OCI-LY7 (cell line): ENCODE measurements at regions not wholly inside any gene's neighbourhood (a gene's known extent, or its start where the extent isn't known, plus 50 kb on each side); places are given as distances from the start of the nearest gene placed in this dataset.
"Not testable (repeated sequence)": the region's sequence is repeated elsewhere in the genome, so short reads cannot be mapped to it uniquely, and the experiment has no call there.

Experiments
- EZH2phosphoT487 ChIP-seq: fragments of 200-600 bp; sonication (generic); IDR thresholded peaks from 2 replicates; pipeline ENCODE4 v1.6.1; 2018; ENCODE audit warnings: low read depth, borderline replicate concordance, mild to moderate bottlenecking, mixed run types, antibody characterized with exemption, low read length, moderate library complexity, mixed read lengths
- TF ChIP-seq, protein P1 (sequence below): fragments of 200-600 bp; sonication (generic); conservative IDR thresholded peaks from 2 replicates; pipeline ENCODE4 v1.5.1; 2014; ENCODE audit warnings: mild to moderate bottlenecking, antibody characterized with exemption, low read length, moderate library complexity, mixed read lengths

DNA sequence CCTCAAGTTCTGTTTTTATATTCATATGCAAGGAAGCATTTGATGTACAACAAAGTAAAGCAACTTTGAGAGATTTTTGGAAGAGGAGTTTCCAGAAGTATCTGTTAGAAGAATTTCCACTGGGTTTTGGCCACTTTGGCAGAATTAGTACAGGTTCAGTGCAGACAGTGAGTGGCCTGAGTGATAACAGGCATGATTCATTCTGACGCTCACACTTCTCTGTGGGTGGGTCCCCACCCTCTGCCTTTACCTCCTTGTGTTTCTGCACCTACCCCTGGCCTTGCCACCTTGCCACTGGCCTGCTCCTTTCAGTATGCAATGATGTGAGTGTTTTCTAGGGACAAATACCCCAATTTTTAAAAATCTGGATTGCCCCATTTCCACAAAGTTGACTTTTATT, 65.1 kb upstream of the PAX8 start:
- not testable (repeated sequence) for TF ChIP-seq EZH2phosphoT487
- TF ChIP-seq, protein P1, sequence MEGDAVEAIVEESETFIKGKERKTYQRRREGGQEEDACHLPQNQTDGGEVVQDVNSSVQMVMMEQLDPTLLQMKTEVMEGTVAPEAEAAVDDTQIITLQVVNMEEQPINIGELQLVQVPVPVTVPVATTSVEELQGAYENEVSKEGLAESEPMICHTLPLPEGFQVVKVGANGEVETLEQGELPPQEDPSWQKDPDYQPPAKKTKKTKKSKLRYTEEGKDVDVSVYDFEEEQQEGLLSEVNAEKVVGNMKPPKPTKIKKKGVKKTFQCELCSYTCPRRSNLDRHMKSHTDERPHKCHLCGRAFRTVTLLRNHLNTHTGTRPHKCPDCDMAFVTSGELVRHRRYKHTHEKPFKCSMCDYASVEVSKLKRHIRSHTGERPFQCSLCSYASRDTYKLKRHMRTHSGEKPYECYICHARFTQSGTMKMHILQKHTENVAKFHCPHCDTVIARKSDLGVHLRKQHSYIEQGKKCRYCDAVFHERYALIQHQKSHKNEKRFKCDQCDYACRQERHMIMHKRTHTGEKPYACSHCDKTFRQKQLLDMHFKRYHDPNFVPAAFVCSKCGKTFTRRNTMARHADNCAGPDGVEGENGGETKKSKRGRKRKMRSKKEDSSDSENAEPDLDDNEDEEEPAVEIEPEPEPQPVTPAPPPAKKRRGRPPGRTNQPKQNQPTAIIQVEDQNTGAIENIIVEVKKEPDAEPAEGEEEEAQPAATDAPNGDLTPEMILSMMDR = not testable (repeated sequence)
